CD4-positive, alpha-beta T cell treated with Interleukin-21 for 1 hour (primary cell): ENCODE measurements at regions not wholly inside any gene's neighbourhood (a gene's known extent, or its start where the extent isn't known, plus 50 kb on each side); places are given as distances from the start of the nearest gene placed in this dataset.

Experiments
- DNase-seq: peaks from one replicate; pipeline ENCODE4 v3.0.0-alpha.2; 2020

- no peak for DNase-seq
Measured at GRCh38 chr13:44058067-44058466, 178.4 kb downstream of the LACC1 start.

GRCh38 chr13:44058624-44059215 is 179.0 kb downstream of the LACC1 start:
- DNase-seq: no peak

GRCh38 chr13:44061876-44062275 is 182.2 kb downstream of the LACC1 start:
- DNase-seq: no peak

- DNase-seq: no peak
Measured at GRCh38 chr13:44063467-44063866, 183.8 kb downstream of the LACC1 start.

GRCh38 chr13:44063881-44064280 is 184.2 kb downstream of the LACC1 start:
- DNase-seq: no peak

GRCh38 chr13:44064357-44064756 is 184.7 kb downstream of the LACC1 start:
- DNase-seq: no peak

GRCh38 chr13:44068169-44068568 is 188.5 kb downstream of the LACC1 start:
- DNase-seq: no peak

- DNase-seq: no peak
Measured at GRCh38 chr13:44068737-44069136, 189.0 kb downstream of the LACC1 start.

- DNase-seq: no peak
Measured at GRCh38 chr13:44072536-44072935, 192.8 kb downstream of the LACC1 start.

GRCh38 chr13:44074611-44075010 is 194.9 kb downstream of the LACC1 start:
- DNase-seq: no peak

- DNase-seq: no peak
Measured at GRCh38 chr13:44075113-44075512, 195.4 kb downstream of the LACC1 start.

- no peak for DNase-seq
Measured at GRCh38 chr13:44078806-44079376, 199.2 kb downstream of the LACC1 start.

- no peak for DNase-seq
Measured at GRCh38 chr13:44079413-44080205, 199.9 kb downstream of the LACC1 start.

- no peak for DNase-seq
Measured at GRCh38 chr13:44084146-44084545, 204.4 kb downstream of the LACC1 start.

- no peak for DNase-seq
Measured at GRCh38 chr13:44086389-44086788, 206.7 kb downstream of the LACC1 start.

GRCh38 chr13:44088411-44088810 is 208.7 kb downstream of the LACC1 start:
- no peak for DNase-seq

- peak; percentile 13 for DNase-seq
Measured at GRCh38 chr13:44088991-44089413, 209.3 kb downstream of the LACC1 start.

- peak; percentile 9 for DNase-seq
Measured at GRCh38 chr13:44089452-44089851, 209.7 kb downstream of the LACC1 start.

- no peak for DNase-seq
Measured at GRCh38 chr13:44092078-44092970, 212.6 kb downstream of the LACC1 start.

- DNase-seq: no peak
Measured at GRCh38 chr13:44093607-44094564, 214.2 kb downstream of the LACC1 start.

- DNase-seq: no peak
Measured at GRCh38 chr13:44096901-44097300, 217.2 kb downstream of the LACC1 start.

GRCh38 chr13:44098559-44098958 is 218.9 kb downstream of the LACC1 start:
- DNase-seq: no peak
